Endothelial cell of umbilical vein (primary cell): ENCODE measurements at regions not wholly inside any gene's neighbourhood (a gene's known extent, or its start where the extent isn't known, plus 50 kb on each side); places are given as distances from the start of the nearest gene placed in this dataset.

Experiments used
- BruUV-seq: library from RNA; stranded (reverse); fragments of 400-500 nt; replicated peaks from 2 replicates; lab custom pipeline; 2021; lab: Mats Ljungman, UMichigan
- CTCF ChIA-PET: fragments of 300-600, 350-600 bp; sonication (Branson Sonifier 250); formaldehyde crosslinking; loops from one replicate; lab custom pipeline; 2021; ENCODE audit warnings: antibody characterized with exemption, inconsistent platforms; lab: Charles Lee
- POLR2A ChIA-PET: fragments of 300-600, 350-600 bp; sonication (Branson Sonifier 250); formaldehyde crosslinking; loops from one replicate; lab custom pipeline; 2021; ENCODE audit warnings: antibody characterized with exemption, inconsistent platforms; lab: Charles Lee
- DNase-seq: peaks from one replicate; pipeline ENCODE4 v3.0.0-alpha.2; 2011; ENCODE audit warnings: low read depth, low spot score
- FAIRE-seq: peaks from 2 replicates; lab custom pipeline; 2011; peaks lifted over from hg19 to GRCh38; lab: Jason Lieb, UNC
- H2AFZ ChIP-seq: 2 replicates; pipeline ENCODE4 v1.6.0; 2012; ENCODE audit warnings: low read depth, low read length, control low read depth, inconsistent platforms
- H3K27ac ChIP-seq: 2 replicates; pipeline ENCODE4 v1.5.1; 2011; ENCODE audit warnings: low read depth, mild to moderate bottlenecking, control low read depth, low read length, moderate library complexity; ENCODE audit not compliant: insufficient read depth
- H3K27me3 ChIP-seq, 2 experiments: 2 replicates each; pipeline versions ENCODE4 v1.6.0 to v1.6.1; 2011; ENCODE audit warnings: low read length in 2 of 2, mixed read lengths in 1 of 2; ENCODE audit not compliant: control insufficient read depth in 2 of 2, insufficient read depth in 2 of 2
- H3K36me3 ChIP-seq, 2 experiments: 2 replicates in 1 of 2; 3 replicates in 1 of 2; pipeline ENCODE4 v1.5.1; 2011; ENCODE audit warnings: low read length in 2 of 2, mild to moderate bottlenecking in 1 of 2, moderate library complexity in 1 of 2; ENCODE audit not compliant: control insufficient read depth in 2 of 2, insufficient read depth in 2 of 2; ENCODE audit errors: extremely low read depth in 1 of 2
- H3K4me1 ChIP-seq: 3 replicates; pipeline ENCODE4 v1.5.1; 2011; ENCODE audit warnings: mild to moderate bottlenecking, low read length; ENCODE audit not compliant: control insufficient read depth, insufficient read depth; ENCODE audit errors: extremely low read depth
- H3K4me2 ChIP-seq: 2 replicates; pipeline ENCODE4 v1.6.1; 2011; ENCODE audit warnings: low read length, control low read depth, mixed read lengths; ENCODE audit not compliant: insufficient read depth
- H3K4me3 ChIP-seq, 3 experiments: fragments of 200-600 bp in 1 of 3; sonication (generic), shearing (Covaris generic) in 1 of 3; replicated peaks in 1 of 3; 2 replicates each; pipeline ENCODE4 v1.5.1; 2011 to 2016; ENCODE audit warnings: control low read depth in 3 of 3, low read length in 3 of 3, mild to moderate bottlenecking in 2 of 3, inconsistent platforms in 1 of 3, low read depth in 1 of 3, moderate library complexity in 1 of 3; ENCODE audit not compliant: insufficient read depth in 1 of 3
- H3K79me2 ChIP-seq: 2 replicates; pipeline ENCODE4 v1.6.0; 2012; ENCODE audit warnings: low read length, inconsistent platforms; ENCODE audit not compliant: control insufficient read depth, insufficient read depth
- H3K9ac ChIP-seq: replicated peaks from 2 replicates; pipeline ENCODE3; 2011; ENCODE audit warnings: low read length, control low read depth; ENCODE audit not compliant: insufficient read depth; ENCODE audit errors: extremely low read depth
- H3K9me1 ChIP-seq: replicated peaks from 3 replicates; pipeline ENCODE4 v1.6.0; 2011; ENCODE audit warnings: mild to moderate bottlenecking, low read length; ENCODE audit not compliant: control insufficient read depth, insufficient read depth; ENCODE audit errors: extremely low read depth
- H3K9me3 ChIP-seq: replicated peaks from 2 replicates; pipeline ENCODE4 v1.5.1; 2012; ENCODE audit warnings: low read length, inconsistent platforms; ENCODE audit not compliant: control insufficient read depth, insufficient read depth
- H4K20me1 ChIP-seq: replicated peaks from 2 replicates; pipeline ENCODE3; 2011; ENCODE audit warnings: mild to moderate bottlenecking, low read length; ENCODE audit not compliant: control insufficient read depth, insufficient read depth; ENCODE audit errors: extremely low read depth
- CTCF ChIP-seq, 2 donors: IDR thresholded peaks; 1 replicate in 1 of 2; 2 replicates in 1 of 2; pipeline ENCODE4 v1.5.1; 2011; ENCODE audit warnings: low read length in 2 of 2, mild to moderate bottlenecking in 2 of 2, moderate library complexity in 2 of 2, control low read depth in 1 of 2, inconsistent platforms in 1 of 2, low read depth in 1 of 2; ENCODE audit not compliant: insufficient read depth in 1 of 2; ENCODE audit errors: extremely low read depth in 1 of 2
- EZH2 ChIP-seq: IDR thresholded peaks from 2 replicates; pipeline ENCODE4 v1.6.1; 2012; ENCODE audit warnings: borderline replicate concordance, low read depth, mild to moderate bottlenecking, moderate library complexity, low read length, inconsistent platforms; ENCODE audit not compliant: severe bottlenecking
- FOS ChIP-seq: IDR thresholded peaks from 2 replicates; pipeline ENCODE4 v1.6.1; 2011; ENCODE audit warnings: mild to moderate bottlenecking, low read length, moderate library complexity, borderline replicate concordance; ENCODE audit not compliant: insufficient read depth
- GATA2 ChIP-seq: IDR thresholded peaks from 2 replicates; pipeline ENCODE4 v1.7.0; 2011; ENCODE audit warnings: low read depth, mild to moderate bottlenecking, moderate library complexity, mixed read lengths, low read length; ENCODE audit not compliant: insufficient read length, insufficient read depth
- JUN ChIP-seq: IDR thresholded peaks from 2 replicates; pipeline ENCODE4 v1.6.1; 2011; ENCODE audit warnings: borderline replicate concordance, low read depth; ENCODE audit not compliant: insufficient read length, insufficient read depth
- MYC ChIP-seq: IDR thresholded peaks from one replicate; pipeline ENCODE4 v1.6.1; 2011; ENCODE audit warnings: mild to moderate bottlenecking, low read depth, low read length
- POLR2A ChIP-seq: IDR thresholded peaks from 2 replicates; pipeline ENCODE4 v1.6.1; 2012; ENCODE audit warnings: low read depth, mild to moderate bottlenecking, control low read depth, low read length
- POLR2AphosphoS5 ChIP-seq: IDR thresholded peaks from 2 replicates; pipeline ENCODE4 v1.6.1; 2012; ENCODE audit warnings: low read depth, mild to moderate bottlenecking, control low read depth, low read length, moderate library complexity; ENCODE audit not compliant: insufficient read depth
- dilution Hi-C: fragments of 300-500 bp; cut with MboI; formaldehyde crosslinking; loops from one replicate; pipeline ENCODE4 v1.15.0; 2019; ENCODE audit warnings: low sequenced_read_pairs; ENCODE audit not compliant: extremely low pct_ligation_motif_present
- intact Hi-C: fragments of 100-400 bp; cut with micrococcal nuclease; formaldehyde crosslinking; loops from one replicate; pipeline ENCODE4 v1.10.0; 2022
- TF ChIP-seq, protein P1 (sequence below): IDR thresholded peaks from 2 replicates; pipeline ENCODE4 v1.6.1; 2011; ENCODE audit not compliant: insufficient read depth, insufficient read length

GRCh38 chr9:90333226-90333625 is 309.4 kb downstream of the DIRAS2 start:
- no peak overlapping the region for H3K4me3 ChIP-seq

More at GRCh38 chr9:90333226-90333625, 309.4 kb downstream of the DIRAS2 start:
- intact Hi-C loops (no loop called here), dilution Hi-C loops (no loop called here)
- H3K27ac ChIP-seq = no peak overlapping the region
- no peaks in the 10 kb centered on the region for H3K79me2 ChIP-seq
- TF ChIP-seq MYC = no peak
- no peak for TF ChIP-seq POLR2A
- TF ChIP-seq FOS = no peak
- no peak for TF ChIP-seq JUN
- TF ChIP-seq CTCF (IDR thresholded peaks at IDR 0.05; ENCODE audit: extremely low read depth in 1 of 2, insufficient read depth in 1 of 2, low read depth in 1 of 2, low read length in 2 of 2) = no peak
- no peak for TF ChIP-seq EZH2
- TF ChIP-seq, protein P1, sequence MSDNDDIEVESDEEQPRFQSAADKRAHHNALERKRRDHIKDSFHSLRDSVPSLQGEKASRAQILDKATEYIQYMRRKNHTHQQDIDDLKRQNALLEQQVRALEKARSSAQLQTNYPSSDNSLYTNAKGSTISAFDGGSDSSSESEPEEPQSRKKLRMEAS = no peak
- no peak for TF ChIP-seq GATA2
- no peak for TF ChIP-seq POLR2AphosphoS5
- no TSS peak for BruUV-seq
- no peaks in the 10 kb centered on the region for H3K9me1 ChIP-seq
- DNase-seq = no peak
- no peaks in the 10 kb centered on the region for H3K4me1 ChIP-seq
- H4K20me1 ChIP-seq = no peaks in the 10 kb centered on the region
- ChIA-PET CTCF (no interaction called here), POLR2A (no interaction called here)
- H3K36me3 ChIP-seq = no peaks in the 10 kb centered on the region
- no peak overlapping the region for H3K4me2 ChIP-seq
- H3K9me3 ChIP-seq = no peaks in the 10 kb centered on the region
- no peaks in the 10 kb centered on the region for H3K27me3 ChIP-seq
- FAIRE-seq = no peak
- H3K9ac ChIP-seq = no peak overlapping the region
- H2AFZ ChIP-seq = no peak overlapping the region
